ENCODE measurements at regions not wholly inside any gene's neighbourhood (a gene's known extent, or its start where the extent isn't known, plus 50 kb on each side); places are given as distances from the start of the nearest gene placed in this dataset.
"Not testable (repeated sequence)": the region's sequence is repeated elsewhere in the genome, so short reads cannot be mapped to it uniquely, and the experiment has no call there.

DNA sequence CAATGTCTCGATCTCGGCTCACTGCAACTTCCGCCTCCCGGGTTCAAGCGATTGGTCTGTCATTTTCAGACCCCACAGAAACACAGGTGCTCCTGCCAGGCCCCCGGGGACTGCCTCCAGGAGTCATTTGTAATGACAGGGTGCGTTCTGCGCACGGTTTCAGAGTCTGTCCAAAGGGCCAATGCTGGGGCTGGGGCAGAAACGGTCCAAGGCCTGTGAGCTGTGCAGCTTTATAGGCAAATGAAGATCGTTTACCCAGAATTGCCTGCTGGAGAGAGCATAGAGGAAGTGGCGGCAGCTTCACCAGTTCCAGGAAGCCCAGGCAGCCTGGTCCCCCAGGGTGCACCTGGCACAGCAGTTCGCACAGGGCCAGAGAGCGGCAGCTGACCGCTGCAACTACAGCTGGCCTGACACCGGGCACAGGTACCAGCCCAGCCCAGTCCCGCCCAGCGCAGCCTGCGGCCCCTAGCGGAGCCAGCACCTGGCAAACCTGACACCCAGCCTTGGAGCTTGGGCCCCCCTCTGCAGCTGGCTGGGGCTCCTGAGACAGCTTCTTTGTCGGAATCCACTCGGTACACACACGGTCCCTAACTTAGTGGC, 92.4 kb upstream of the METTL9 start:
- H3K4me3 ChIP-seq; H3K27me3 ChIP-seq; DNase-seq (ENCODE audit: extremely low spot score in 2 of 2); H3K27ac ChIP-seq; H3K36me3 ChIP-seq; H3K9me3 ChIP-seq: not testable (repeated sequence)
- TF ChIP-seq POLR2AphosphoS5 (IDR thresholded peaks at IDR 0.05; ENCODE audit: insufficient read depth in 1 of 2, low read depth in 1 of 2), result peak in 1 of 2 donors; percentile 23
- intact Hi-C loops (cut with DNase I), result loop anchor here (10.0 kb wide), 1 partner anchor 48 kb away; no protein-coding TSS in a partner anchor
- peaks cover 48% of the 10 kb centered on the region for H3K4me1 ChIP-seq

- H3K4me1 ChIP-seq, result peaks cover 54% of the 10 kb centered on the region
- H3K27ac ChIP-seq; H3K36me3 ChIP-seq; DNase-seq (ENCODE audit: extremely low spot score in 2 of 2); H3K4me3 ChIP-seq; H3K27me3 ChIP-seq; H3K9me3 ChIP-seq: not testable (repeated sequence)
- intact Hi-C loops (cut with DNase I), result loop anchor here (10.0 kb wide), 1 partner anchor 47 kb away; no protein-coding TSS in a partner anchor
Measured at GRCh38 chr16:21507631-21508305, 91.6 kb upstream of the METTL9 start.

DNA sequence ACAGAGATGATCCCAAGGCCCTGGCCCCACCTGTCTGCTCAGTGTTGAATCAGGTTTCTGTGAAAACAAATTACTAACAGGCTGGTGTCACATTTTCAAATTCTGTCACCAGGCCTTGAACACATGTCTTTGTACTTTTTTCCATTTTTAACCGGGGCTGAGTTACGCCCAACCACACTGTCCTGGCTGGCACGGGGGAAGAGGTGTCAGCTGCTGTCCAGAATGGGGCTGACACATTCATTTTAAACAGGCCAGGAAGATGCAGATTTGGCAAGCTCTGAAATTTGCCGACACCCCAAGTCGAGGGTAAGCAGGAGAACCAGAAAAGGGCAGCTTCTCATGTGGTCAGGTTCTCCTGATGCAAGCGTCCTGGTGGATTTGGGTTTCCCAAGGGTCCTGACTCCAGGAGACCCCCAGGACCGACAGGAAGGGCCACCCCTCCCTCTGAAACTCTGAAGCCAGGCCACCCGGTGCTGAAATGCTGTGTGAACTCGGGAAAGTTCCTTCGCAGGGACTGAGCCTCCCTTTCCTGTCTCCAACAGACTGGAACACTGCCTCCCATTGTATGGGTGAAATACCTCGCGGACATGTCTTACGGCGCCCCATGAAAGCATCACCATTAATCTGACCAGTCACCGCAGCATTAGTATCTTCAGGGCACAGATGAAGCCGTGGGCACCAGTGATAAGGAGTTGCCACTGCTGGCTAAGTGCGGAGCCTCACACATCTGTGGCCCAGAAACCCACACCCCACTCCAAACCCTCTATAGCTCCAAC, 90.5 kb upstream of the METTL9 start:
- intact Hi-C loops (cut with DNase I), result loop anchor here (10.0 kb wide), 1 partner anchor 46 kb away; no protein-coding TSS in a partner anchor
- Histone ChIP-seq H3K4me1 (peaks cover 59% of the 10 kb centered on the region), H3K27ac (peak overlapping the region; percentile 51)
- not testable (repeated sequence) for H3K27me3 ChIP-seq; DNase-seq (ENCODE audit: extremely low spot score in 2 of 2); H3K36me3 ChIP-seq; H3K9me3 ChIP-seq; H3K4me3 ChIP-seq

DNA sequence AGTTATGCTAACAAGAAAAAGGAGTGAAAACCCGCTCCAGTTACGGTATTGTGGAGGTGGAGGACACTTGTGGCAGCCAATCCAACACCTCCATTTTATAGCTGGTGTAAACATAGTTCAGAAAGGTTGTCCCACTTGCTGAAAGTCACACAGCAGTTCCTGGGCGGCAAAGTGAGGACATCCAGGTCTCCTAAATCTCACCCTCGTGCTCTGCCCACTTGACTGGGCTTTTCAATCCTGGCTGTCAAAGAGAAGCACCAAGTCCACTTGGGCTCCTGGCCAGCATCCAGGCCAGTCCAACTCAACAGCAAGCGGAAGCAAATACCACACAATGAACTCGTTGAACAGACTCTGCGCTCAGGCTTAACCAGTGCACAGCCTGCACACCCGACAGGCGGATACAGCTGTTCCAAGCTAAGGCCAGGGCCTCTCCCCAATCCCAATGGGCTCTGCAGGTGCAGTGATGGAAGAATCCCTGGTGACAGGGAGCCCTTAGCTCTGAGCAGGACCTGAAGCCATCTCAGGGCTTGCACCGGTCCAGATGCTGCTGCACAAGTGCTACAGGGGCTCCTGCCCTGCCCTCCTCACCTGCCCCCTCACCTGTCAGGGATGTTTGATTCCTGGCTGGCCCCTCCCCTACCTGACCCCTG, 89.8 kb upstream of the METTL9 start:
- H3K27me3 ChIP-seq; H3K9me3 ChIP-seq; H3K36me3 ChIP-seq; H3K4me3 ChIP-seq; DNase-seq (ENCODE audit: extremely low spot score in 2 of 2): not testable (repeated sequence)
- intact Hi-C loops (cut with DNase I), result loop anchor here (10.0 kb wide), 1 partner anchor 45 kb away; no protein-coding TSS in a partner anchor
- Histone ChIP-seq H3K4me1 (peaks cover 67% of the 10 kb centered on the region), H3K27ac (peak overlapping the region; percentile 51)

GRCh38 chr16:21510869-21511255, 88.5 kb upstream of the METTL9 start:
- Histone ChIP-seq H3K27ac (peak overlapping the region; percentile 75), H3K4me1 (peaks cover 77% of the 10 kb centered on the region)
- intact Hi-C loops (cut with DNase I); H3K36me3 ChIP-seq; H3K27me3 ChIP-seq; DNase-seq (ENCODE audit: extremely low spot score in 2 of 2); H3K4me3 ChIP-seq; H3K9me3 ChIP-seq: not testable (repeated sequence)

GRCh38 chr16:21511315-21512210, 87.8 kb upstream of the METTL9 start:
- H3K9me3 ChIP-seq; DNase-seq (ENCODE audit: extremely low spot score in 2 of 2); H3K27me3 ChIP-seq; H3K36me3 ChIP-seq; intact Hi-C loops (cut with DNase I): not testable (repeated sequence)
- H3K4me1 ChIP-seq, result peaks cover 82% of the 10 kb centered on the region
- TF ChIP-seq POLR2AphosphoS5 (IDR thresholded peaks at IDR 0.05; ENCODE audit: insufficient read depth in 1 of 2, low read depth in 1 of 2), result peak in 1 of 2 donors; percentile 24
- H3K4me3 ChIP-seq, result peak overlapping the region in 1 of 2 donors; percentile 27
- peak overlapping the region; percentile 75 for H3K27ac ChIP-seq

DNA sequence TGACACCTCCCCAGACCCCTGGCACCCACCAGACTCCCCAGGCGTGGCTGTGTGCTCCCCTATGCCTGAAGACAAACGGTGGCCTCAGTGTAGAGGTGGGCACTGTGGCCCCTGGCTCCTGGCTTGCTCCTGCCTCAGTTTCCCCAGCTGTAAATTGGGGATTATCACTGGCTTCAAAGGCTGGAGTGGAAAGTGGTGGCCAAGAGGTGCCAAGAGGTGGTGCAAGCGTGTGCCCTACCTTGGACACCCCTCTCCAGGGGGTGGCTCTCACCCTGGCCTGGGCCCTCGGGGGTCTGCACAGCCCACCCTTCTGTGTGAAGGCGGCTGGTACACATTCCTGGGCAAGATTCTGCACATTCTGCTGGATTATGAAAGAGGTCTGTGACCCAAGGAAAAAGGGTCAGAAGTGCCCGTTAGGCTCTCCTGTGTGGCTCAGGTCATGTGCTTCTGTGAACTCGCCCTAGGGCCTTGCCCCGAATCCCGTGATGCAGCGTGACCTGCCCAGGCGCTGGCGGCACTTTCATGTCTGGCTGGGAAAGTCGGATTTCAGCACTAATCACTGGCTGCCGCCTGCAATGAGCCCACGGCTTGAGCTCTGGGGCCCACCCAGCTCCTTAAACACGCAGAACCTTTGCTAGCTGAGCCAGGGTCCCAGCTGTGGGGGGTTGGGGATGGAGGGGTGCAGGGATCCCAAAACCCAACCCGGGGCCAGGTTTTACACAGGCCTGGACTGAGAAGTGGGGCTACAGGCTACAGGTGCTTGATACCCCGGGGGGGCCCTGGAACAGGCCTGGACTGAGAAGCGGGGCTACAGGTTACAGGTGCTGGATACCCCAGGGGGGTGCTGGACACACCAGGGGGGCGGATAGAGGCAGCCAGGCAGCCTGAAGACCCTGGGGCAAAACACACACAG, 86.8 kb upstream of the METTL9 start:
- H3K27me3 ChIP-seq; intact Hi-C loops (cut with DNase I); H3K36me3 ChIP-seq; H3K4me3 ChIP-seq; DNase-seq (ENCODE audit: extremely low spot score in 2 of 2); H3K9me3 ChIP-seq: not testable (repeated sequence)
- peak overlapping the region; percentile 75 for H3K27ac ChIP-seq
- H3K4me1 ChIP-seq, result peaks cover 82% of the 10 kb centered on the region

GRCh38 chr16:21513337-21513741, 86.0 kb upstream of the METTL9 start:
- peak overlapping the region in 1 of 2 donors; percentile 4 for H3K4me3 ChIP-seq
- H3K27me3 ChIP-seq; H3K9me3 ChIP-seq; intact Hi-C loops (cut with DNase I); H3K36me3 ChIP-seq; DNase-seq (ENCODE audit: extremely low spot score in 2 of 2): not testable (repeated sequence)
- H3K27ac ChIP-seq, result peak overlapping the region; percentile 75
- H3K4me1 ChIP-seq, result peaks cover 80% of the 10 kb centered on the region

DNA sequence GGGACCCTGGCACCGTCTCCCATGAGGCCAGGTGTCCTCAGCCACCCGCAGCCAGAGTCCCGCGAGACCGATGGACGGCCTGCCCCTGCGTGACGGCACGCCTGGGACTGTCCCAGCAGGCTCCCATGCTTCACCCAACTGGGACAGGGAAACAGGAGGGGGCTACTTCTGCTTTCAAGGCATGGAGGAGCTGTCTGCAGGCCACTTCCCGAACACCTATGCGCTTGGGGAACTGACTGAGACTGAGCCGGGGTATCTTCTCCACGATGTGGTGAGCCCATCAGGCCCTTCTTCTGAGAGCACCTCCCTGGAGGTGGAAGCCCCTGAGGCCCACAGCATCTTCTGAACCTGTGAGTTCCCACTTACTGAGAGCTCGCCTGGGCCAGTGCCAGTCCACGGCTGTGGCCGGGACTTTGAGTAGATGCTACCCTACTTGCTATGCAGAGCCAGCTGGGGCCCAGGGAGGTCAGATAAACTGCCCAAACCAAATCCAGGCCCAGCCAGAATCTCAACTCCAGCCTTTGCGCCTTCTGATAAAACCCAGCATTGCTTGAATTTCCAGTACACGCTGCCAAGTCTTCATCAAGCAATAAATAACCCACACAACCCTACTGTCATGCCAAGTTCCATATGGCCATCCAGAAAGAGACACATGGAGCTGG, 85.4 kb upstream of the METTL9 start:
- intact Hi-C loops (cut with DNase I); H3K9me3 ChIP-seq; H3K36me3 ChIP-seq; DNase-seq (ENCODE audit: extremely low spot score in 2 of 2); H3K27me3 ChIP-seq: not testable (repeated sequence)
- peak overlapping the region in 1 of 2 donors; percentile 4 for H3K4me3 ChIP-seq
- peak overlapping the region; percentile 75 for H3K27ac ChIP-seq
- peaks cover 79% of the 10 kb centered on the region for H3K4me1 ChIP-seq

DNA sequence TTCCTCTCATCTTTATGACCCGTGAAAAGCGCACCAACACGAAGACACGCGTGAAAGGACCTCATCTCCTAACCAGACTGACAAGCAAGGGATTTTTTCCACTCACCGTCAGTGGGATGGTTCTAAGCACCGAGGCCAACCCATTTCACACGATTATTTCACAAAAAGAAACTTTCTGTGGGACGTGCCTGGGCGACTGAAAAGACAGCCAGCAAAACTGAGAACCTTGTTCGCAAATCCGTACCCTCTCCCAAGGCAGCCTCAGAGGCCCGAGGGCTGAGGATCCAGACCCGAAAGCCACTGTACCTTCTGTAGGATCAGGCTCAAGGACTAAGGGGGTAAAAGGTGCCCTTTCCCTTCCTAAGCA, 84.9 kb upstream of the METTL9 start:
- intact Hi-C loops (cut with DNase I); DNase-seq (ENCODE audit: extremely low spot score in 2 of 2); H3K9me3 ChIP-seq; H3K27me3 ChIP-seq; H3K36me3 ChIP-seq; H3K4me3 ChIP-seq: not testable (repeated sequence)
- Histone ChIP-seq H3K4me1 (peaks cover 74% of the 10 kb centered on the region), H3K27ac (peak overlapping the region; percentile 75)

GRCh38 chr16:21516705-21517040, 82.7 kb upstream of the METTL9 start:
- intact Hi-C loops (cut with DNase I); DNase-seq (ENCODE audit: extremely low spot score in 2 of 2); H3K9me3 ChIP-seq; H3K27me3 ChIP-seq; H3K36me3 ChIP-seq; H3K27ac ChIP-seq; H3K4me3 ChIP-seq: not testable (repeated sequence)
- H3K4me1 ChIP-seq, result peaks cover 54% of the 10 kb centered on the region

Measured in vagina (tissue), 2 donors.